ENCODE measurements at regions not wholly inside any gene's neighbourhood (a gene's known extent, or its start where the extent isn't known, plus 50 kb on each side); places are given as distances from the start of the nearest gene placed in this dataset.

DNA sequence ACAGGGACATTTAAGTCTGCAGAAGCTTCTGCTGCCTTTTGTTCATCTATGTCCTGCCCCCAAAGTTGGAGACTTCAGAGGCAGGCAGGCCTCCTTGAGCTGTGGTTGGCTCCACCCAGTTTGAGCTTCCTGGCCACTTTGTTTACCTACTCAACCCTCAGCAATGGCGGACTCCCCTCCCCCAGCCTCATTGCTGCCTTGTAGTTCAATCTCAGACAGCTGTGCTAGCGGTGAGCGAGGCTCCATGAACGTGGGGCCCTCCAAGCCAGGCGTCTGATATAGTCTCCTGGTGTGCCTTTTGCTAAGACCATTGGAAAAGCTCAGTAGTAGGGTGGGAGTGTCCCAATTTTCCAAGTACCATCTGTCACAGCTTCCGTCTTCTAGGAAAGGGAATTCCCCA is 170.1 kb downstream of the CCNG2 start (continued):
- TF ChIP-seq, protein P1, sequence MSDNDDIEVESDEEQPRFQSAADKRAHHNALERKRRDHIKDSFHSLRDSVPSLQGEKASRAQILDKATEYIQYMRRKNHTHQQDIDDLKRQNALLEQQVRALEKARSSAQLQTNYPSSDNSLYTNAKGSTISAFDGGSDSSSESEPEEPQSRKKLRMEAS (IDR thresholded peaks at IDR 0.05), result no peak
- TF ChIP-seq, protein P2, sequence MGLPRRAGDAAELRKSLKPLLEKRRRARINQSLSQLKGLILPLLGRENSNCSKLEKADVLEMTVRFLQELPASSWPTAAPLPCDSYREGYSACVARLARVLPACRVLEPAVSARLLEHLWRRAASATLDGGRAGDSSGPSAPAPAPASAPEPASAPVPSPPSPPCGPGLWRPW (IDR thresholded peaks at IDR 0.05), result no peak
- TF ChIP-seq HEYL (CRISPR knock-in tag; IDR thresholded peaks at IDR 0.05), result no peak

DNA sequence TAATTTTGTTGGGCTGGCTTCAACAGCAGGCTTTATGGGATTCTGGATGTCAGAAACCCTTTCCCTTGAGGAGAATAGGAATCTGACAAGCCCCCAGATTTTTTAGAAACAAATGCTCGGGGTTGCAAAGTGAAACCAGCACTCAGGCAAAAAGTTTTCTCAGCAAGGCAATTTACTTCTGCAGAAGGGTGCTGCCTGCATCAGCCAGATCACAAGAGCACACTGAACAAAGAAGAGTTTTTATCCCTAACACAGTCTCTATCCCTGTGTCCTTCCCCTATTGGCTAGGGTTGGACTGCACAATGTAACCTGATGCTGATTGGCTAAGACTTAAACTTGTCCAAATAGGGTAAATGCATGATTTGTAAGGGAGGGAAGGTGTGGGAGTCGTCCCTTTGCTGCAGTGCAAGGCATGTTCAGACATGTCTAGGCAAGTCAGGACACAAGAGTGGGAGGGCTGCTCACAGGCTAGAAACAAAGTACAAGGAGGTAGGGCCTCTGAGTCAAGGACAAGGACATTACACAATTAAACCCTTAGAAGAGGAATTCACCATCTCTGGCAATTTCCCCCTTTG is 175.8 kb downstream of the CCNG2 start:
- Histone ChIP-seq H3K4me2 (no peak overlapping the region), H3K4me1 (no peaks in the 10 kb centered on the region), H3K9me3 (peaks cover 13% of the 10 kb centered on the region; the same call in 2 of the 3 replicates), H3K27ac (no peak overlapping the region), H3K4me3 (no peak overlapping the region)
- ATAC-seq (no peak), DNase-seq (ENCODE audit: low read depth in 1 of 2, low spot score in 1 of 2) (peak in 1 of 2 experiments; percentile 16), FAIRE-seq (no peak)
- CTCF ChIA-PET, result interaction anchor here (1.3 kb wide), 1 partner anchor 14 kb away, joined by 4 read pairs; no protein-coding TSS in a partner anchor
- POLR2A ChIA-PET, result no interaction called here
- 5% methylated on average over 2 of the region's 2 CpGs for WGBS (ENCODE audit: missing lambda C conversion rate)
- TF ChIP-seq HEYL (CRISPR knock-in tag; IDR thresholded peaks at IDR 0.05), result no peak
- TF ChIP-seq CHD2 (IDR thresholded peaks at IDR 0.05; ENCODE audit: low read length, partially characterized antibody), result no peak
- TF ChIP-seq PHF8 (IDR thresholded peaks at IDR 0.05; ENCODE audit: borderline replicate concordance, low read depth), result no peak
- TF ChIP-seq, protein P2 (IDR thresholded peaks at IDR 0.05), result no peak
- TF ChIP-seq RNF2 (IDR thresholded peaks at IDR 0.05; ENCODE audit: borderline replicate concordance, low read depth), result no peak
- TF ChIP-seq, protein P3, sequence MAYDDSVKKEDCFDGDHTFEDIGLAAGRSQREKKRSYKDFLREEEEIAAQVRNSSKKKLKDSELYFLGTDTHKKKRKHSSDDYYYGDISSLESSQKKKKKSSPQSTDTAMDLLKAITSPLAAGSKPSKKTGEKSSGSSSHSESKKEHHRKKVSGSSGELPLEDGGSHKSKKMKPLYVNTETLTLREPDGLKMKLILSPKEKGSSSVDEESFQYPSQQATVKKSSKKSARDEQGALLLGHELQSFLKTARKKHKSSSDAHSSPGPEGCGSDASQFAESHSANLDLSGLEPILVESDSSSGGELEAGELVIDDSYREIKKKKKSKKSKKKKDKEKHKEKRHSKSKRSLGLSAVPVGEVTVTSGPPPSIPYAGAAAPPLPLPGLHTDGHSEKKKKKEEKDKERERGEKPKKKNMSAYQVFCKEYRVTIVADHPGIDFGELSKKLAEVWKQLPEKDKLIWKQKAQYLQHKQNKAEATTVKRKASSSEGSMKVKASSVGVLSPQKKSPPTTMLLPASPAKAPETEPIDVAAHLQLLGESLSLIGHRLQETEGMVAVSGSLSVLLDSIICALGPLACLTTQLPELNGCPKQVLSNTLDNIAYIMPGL (CRISPR knock-in tag; IDR thresholded peaks at IDR 0.05; ENCODE audit: borderline replicate concordance), result no peak
- TF ChIP-seq RCOR1 (IDR thresholded peaks at IDR 0.05; ENCODE audit: low read depth, low read length), result no peak
- TF ChIP-seq, protein P4, sequence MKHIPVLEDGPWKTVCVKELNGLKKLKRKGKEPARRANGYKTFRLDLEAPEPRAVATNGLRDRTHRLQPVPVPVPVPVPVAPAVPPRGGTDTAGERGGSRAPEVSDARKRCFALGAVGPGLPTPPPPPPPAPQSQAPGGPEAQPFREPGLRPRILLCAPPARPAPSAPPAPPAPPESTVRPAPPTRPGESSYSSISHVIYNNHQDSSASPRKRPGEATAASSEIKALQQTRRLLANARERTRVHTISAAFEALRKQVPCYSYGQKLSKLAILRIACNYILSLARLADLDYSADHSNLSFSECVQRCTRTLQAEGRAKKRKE (CRISPR knock-in tag; IDR thresholded peaks at IDR 0.05; ENCODE audit: low read depth), result no peak
- TF ChIP-seq, protein P5, sequence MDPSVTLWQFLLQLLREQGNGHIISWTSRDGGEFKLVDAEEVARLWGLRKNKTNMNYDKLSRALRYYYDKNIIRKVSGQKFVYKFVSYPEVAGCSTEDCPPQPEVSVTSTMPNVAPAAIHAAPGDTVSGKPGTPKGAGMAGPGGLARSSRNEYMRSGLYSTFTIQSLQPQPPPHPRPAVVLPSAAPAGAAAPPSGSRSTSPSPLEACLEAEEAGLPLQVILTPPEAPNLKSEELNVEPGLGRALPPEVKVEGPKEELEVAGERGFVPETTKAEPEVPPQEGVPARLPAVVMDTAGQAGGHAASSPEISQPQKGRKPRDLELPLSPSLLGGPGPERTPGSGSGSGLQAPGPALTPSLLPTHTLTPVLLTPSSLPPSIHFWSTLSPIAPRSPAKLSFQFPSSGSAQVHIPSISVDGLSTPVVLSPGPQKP (IDR thresholded peaks at IDR 0.05; ENCODE audit: low read depth, low read length), result no peak
- TF ChIP-seq, protein P1 (IDR thresholded peaks at IDR 0.05), result no peak
- TF ChIP-seq MAFK (IDR thresholded peaks at IDR 0.05; ENCODE audit: partially characterized antibody), result no peak
- TF ChIP-seq HDAC2 (IDR thresholded peaks at IDR 0.05), result no peak
- no peak for TF ChIP-seq KDM1A (IDR thresholded peaks at IDR 0.05; ENCODE audit: low read depth)
- no peak for TF ChIP-seq EP300 (IDR thresholded peaks at IDR 0.05)
- no peak for TF ChIP-seq POLR2AphosphoS2 (conservative IDR thresholded peaks at IDR 0.05; ENCODE audit: low read length)

DNA sequence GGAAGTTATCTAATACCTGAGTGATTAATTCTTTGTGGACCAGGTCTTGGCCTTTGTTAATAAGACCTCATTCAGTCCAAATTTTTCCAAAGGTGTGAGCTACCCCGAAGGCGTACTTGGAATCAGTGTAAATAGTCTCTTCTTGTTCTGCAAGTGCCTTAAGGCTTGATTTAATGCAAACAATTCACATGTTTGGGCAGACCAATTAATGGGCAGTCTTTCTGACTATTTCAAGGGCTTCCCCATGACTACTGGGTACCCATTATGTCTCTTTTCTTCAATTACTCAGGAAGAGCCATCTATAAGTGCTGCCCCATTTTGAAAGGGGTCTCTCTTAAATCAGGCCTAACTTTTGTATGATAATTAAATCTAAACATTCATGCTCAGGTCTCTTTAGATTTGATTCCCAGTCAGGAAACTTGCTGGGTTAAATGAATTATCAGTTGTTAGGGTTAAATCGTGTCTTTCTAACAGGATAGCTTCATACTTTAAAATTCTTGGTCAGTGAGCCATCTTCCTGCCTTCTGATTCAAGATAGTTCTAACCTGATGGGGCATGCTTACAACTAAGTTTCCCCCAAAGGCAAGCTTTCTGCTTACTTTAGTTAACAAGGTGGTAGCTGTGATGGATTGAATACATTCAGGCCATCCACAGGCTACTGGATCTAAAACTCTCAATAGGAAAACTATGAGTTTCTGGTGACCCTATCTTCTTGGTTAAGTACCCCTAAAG is 179.6 kb downstream of the CCNG2 start:
- no peak overlapping the region for H3K4me2 ChIP-seq
- no peaks in the 10 kb centered on the region for H3K4me1 ChIP-seq
- H3K4me3 ChIP-seq, result no peak overlapping the region
- DNase-seq (ENCODE audit: low read depth in 1 of 2, low spot score in 1 of 2), result no peak
- no peak for ATAC-seq
- no peak overlapping the region for H3K27ac ChIP-seq
- ChIA-PET CTCF (no interaction called here), POLR2A (no interaction called here)
- WGBS (ENCODE audit: missing lambda C conversion rate), result 13% methylated on average over 3 of the region's 3 CpGs
- peaks cover 13% of the 10 kb centered on the region; the same call in 2 of the 3 replicates for H3K9me3 ChIP-seq
- FAIRE-seq, result no peak
- TF ChIP-seq HEYL (CRISPR knock-in tag; IDR thresholded peaks at IDR 0.05) (no peak), HOXB13 (CRISPR knock-in tag; IDR thresholded peaks at IDR 0.05; ENCODE audit: low read depth) (no peak), EP300 (IDR thresholded peaks at IDR 0.05) (no peak), FOSB (CRISPR knock-in tag; IDR thresholded peaks at IDR 0.05) (no peak), POLR2A (IDR thresholded peaks at IDR 0.05; ENCODE audit: low read length) (no peak), RAD21 (conservative IDR thresholded peaks at IDR 0.05 in 1 of 2, IDR thresholded peaks at IDR 0.05 in 1 of 2) (no peak), HDAC2 (IDR thresholded peaks at IDR 0.05) (no peak), CHD2 (IDR thresholded peaks at IDR 0.05; ENCODE audit: low read length, partially characterized antibody) (no peak), CBX2 (IDR thresholded peaks at IDR 0.05; ENCODE audit: borderline replicate concordance, low read depth) (no peak), CBX8 (IDR thresholded peaks at IDR 0.05) (no peak), KDM5A (IDR thresholded peaks at IDR 0.05) (no peak)
- TF ChIP-seq, protein P1 (IDR thresholded peaks at IDR 0.05), result no peak
- TF ChIP-seq, protein P6, sequence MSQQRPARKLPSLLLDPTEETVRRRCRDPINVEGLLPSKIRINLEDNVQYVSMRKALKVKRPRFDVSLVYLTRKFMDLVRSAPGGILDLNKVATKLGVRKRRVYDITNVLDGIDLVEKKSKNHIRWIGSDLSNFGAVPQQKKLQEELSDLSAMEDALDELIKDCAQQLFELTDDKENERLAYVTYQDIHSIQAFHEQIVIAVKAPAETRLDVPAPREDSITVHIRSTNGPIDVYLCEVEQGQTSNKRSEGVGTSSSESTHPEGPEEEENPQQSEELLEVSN (IDR thresholded peaks at IDR 0.05; ENCODE audit: borderline replicate concordance, low read depth), result no peak
- TF ChIP-seq, protein P3 (CRISPR knock-in tag; IDR thresholded peaks at IDR 0.05; ENCODE audit: borderline replicate concordance), result no peak
